Vagina (tissue), 2 donors: ENCODE measurements at regions not wholly inside any gene's neighbourhood (a gene's known extent, or its start where the extent isn't known, plus 50 kb on each side); places are given as distances from the start of the nearest gene placed in this dataset.

Source experiments
- DNase-seq, 2 donors: peaks; one replicate each; pipeline ENCODE4 v3.0.0-alpha.2; 2017; ENCODE audit errors: extremely low spot score in 2 of 2
- H3K27ac ChIP-seq: fragments of 200-600 bp; sonication (generic); one replicate; pipeline ENCODE4 v1.5.1; 2019
- H3K27me3 ChIP-seq: fragments of 200-600 bp; sonication (generic); one replicate; pipeline ENCODE4 v1.5.1; 2019
- H3K36me3 ChIP-seq, 2 donors: fragments of 200-600 bp; sonication (generic); one replicate each; pipeline ENCODE4 v1.5.1; 2017 to 2019
- H3K4me1 ChIP-seq: fragments of 200-600 bp; sonication (generic); one replicate; pipeline ENCODE4 v1.5.1; 2019
- H3K4me3 ChIP-seq, 2 donors: fragments of 200-600 bp; sonication (generic); 1 replicate in 1 of 2; 2 replicates in 1 of 2; pipeline ENCODE4 v1.5.1; 2016 to 2019
- H3K9me3 ChIP-seq: fragments of 200-600 bp; sonication (generic); one replicate; pipeline ENCODE4 v1.5.1; 2019
- POLR2A ChIP-seq, 2 donors: fragments of 450-650 bp; IDR thresholded peaks; one replicate each; pipeline ENCODE4 v1.6.1; 2017; ENCODE audit warnings: antibody characterized with exemption in 2 of 2, mild to moderate bottlenecking in 2 of 2, moderate library complexity in 2 of 2
- POLR2AphosphoS5 ChIP-seq, 2 donors: sonication (generic); formaldehyde crosslinking; IDR thresholded peaks; one replicate each; pipeline ENCODE4 v1.9.0; 2017; ENCODE audit warnings: antibody characterized with exemption in 2 of 2, mild to moderate bottlenecking in 2 of 2, low read depth in 1 of 2; ENCODE audit not compliant: insufficient read depth in 1 of 2
- intact Hi-C: fragments of 100-400 bp; cut with DNase I; formaldehyde crosslinking; loops from one replicate; pipeline ENCODE4 v1.15.1; 2023
- TF ChIP-seq, protein P1 (sequence below), 3 experiments: fragments of 450-650 bp in 2 of 3; fragments of 200-600 bp in 1 of 3; sonication (generic) in 1 of 3; IDR thresholded peaks; one replicate each; pipeline ENCODE4 v1.5.1; 2017 to 2019; ENCODE audit warnings: antibody characterized with exemption in 3 of 3, mild to moderate bottlenecking in 2 of 3, moderate library complexity in 2 of 3

DNA sequence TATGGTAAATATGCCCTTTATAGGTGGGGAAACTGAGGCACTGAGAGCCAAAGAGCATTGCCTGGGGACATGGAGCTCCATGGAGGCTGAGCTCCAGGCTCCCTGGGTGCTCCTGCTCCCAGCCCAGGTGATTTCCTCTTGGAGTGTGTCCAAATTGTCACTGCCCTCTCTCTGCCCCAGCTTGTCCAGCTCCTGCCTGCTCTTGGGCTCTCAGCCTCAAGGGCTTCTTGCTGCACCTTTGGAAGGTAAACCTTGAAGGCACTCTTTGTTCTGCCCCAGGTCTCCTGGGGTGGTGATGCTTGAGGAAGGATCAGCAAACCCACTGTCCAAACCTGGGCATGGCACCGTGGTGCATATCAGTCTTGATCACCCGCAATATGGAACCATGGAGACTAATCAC, 166.1 kb downstream of the RPS24 start:
- intact Hi-C loops: no loop called here
- Histone ChIP-seq H3K27me3 (no peaks in the 10 kb centered on the region), H3K4me1 (no peaks in the 10 kb centered on the region), H3K4me3 (no peak overlapping the region), H3K27ac (no peak overlapping the region), H3K36me3 (no peaks in the 10 kb centered on the region), H3K9me3 (no peaks in the 10 kb centered on the region)
- TF ChIP-seq, protein P1, sequence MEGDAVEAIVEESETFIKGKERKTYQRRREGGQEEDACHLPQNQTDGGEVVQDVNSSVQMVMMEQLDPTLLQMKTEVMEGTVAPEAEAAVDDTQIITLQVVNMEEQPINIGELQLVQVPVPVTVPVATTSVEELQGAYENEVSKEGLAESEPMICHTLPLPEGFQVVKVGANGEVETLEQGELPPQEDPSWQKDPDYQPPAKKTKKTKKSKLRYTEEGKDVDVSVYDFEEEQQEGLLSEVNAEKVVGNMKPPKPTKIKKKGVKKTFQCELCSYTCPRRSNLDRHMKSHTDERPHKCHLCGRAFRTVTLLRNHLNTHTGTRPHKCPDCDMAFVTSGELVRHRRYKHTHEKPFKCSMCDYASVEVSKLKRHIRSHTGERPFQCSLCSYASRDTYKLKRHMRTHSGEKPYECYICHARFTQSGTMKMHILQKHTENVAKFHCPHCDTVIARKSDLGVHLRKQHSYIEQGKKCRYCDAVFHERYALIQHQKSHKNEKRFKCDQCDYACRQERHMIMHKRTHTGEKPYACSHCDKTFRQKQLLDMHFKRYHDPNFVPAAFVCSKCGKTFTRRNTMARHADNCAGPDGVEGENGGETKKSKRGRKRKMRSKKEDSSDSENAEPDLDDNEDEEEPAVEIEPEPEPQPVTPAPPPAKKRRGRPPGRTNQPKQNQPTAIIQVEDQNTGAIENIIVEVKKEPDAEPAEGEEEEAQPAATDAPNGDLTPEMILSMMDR (IDR thresholded peaks at IDR 0.05): no peak
- no peak for TF ChIP-seq POLR2A (IDR thresholded peaks at IDR 0.05)
- no peak for TF ChIP-seq POLR2AphosphoS5 (IDR thresholded peaks at IDR 0.05; ENCODE audit: insufficient read depth in 1 of 2, low read depth in 1 of 2)
- DNase-seq: no peak

DNA sequence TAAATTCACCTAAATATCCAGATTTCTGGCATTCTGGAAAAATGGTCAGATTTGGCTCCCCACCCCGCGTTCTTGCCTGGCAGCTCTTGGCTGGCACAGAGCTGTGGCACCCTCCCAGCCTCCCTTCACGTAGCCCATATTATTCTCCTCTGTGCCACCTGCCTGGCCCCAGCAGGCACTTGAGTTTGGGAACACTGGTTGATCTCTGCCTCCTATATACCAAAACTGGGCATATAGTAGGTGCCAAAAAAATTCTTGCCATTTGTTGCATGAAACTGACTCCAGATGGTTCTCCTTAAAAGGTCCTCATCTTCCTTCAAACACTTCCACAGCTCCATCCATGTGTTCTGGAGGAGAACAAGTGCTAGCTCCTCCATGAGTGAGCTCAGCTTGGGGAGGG, 167.0 kb downstream of the RPS24 start:
- H3K9me3 ChIP-seq: no peaks in the 10 kb centered on the region
- TF ChIP-seq, protein P1 (IDR thresholded peaks at IDR 0.05): no peak
- TF ChIP-seq POLR2AphosphoS5 (IDR thresholded peaks at IDR 0.05; ENCODE audit: insufficient read depth in 1 of 2, low read depth in 1 of 2): no peak
- no peak for TF ChIP-seq POLR2A (IDR thresholded peaks at IDR 0.05)
- intact Hi-C loops: no loop called here
- H3K4me3 ChIP-seq: no peak overlapping the region
- no peak overlapping the region for H3K27ac ChIP-seq
- H3K27me3 ChIP-seq: no peaks in the 10 kb centered on the region
- H3K4me1 ChIP-seq: no peaks in the 10 kb centered on the region
- no peak for DNase-seq
- no peaks in the 10 kb centered on the region for H3K36me3 ChIP-seq

DNA sequence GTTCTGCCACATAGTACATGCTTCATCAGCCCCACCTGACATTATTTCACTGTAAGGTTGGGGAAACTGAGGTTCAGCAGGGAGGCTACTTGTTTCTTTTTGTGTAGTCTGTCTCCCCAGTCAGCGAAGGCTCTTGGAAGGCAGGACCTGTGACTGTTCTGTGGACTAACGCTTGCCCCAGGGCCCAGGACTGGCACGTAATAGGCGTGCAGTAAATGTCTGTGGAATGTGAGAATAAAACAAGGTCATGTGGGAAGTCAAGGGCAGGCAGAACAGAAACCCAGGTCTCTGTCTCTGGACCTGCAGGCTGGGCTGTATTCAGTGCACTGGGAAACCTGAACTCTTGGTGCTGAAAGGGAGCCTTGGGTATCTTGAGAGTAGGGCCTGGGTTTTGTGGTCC, 168.7 kb downstream of the RPS24 start:
- no peaks in the 10 kb centered on the region for H3K9me3 ChIP-seq
- no peak overlapping the region for H3K4me3 ChIP-seq
- TF ChIP-seq, protein P1 (IDR thresholded peaks at IDR 0.05): no peak
- TF ChIP-seq POLR2AphosphoS5 (IDR thresholded peaks at IDR 0.05; ENCODE audit: insufficient read depth in 1 of 2, low read depth in 1 of 2): no peak
- TF ChIP-seq POLR2A (IDR thresholded peaks at IDR 0.05): no peak
- no peaks in the 10 kb centered on the region for H3K27me3 ChIP-seq
- DNase-seq: no peak
- no peaks in the 10 kb centered on the region for H3K36me3 ChIP-seq
- H3K4me1 ChIP-seq: no peaks in the 10 kb centered on the region
- intact Hi-C loops: no loop called here
- H3K27ac ChIP-seq: no peak overlapping the region

DNA sequence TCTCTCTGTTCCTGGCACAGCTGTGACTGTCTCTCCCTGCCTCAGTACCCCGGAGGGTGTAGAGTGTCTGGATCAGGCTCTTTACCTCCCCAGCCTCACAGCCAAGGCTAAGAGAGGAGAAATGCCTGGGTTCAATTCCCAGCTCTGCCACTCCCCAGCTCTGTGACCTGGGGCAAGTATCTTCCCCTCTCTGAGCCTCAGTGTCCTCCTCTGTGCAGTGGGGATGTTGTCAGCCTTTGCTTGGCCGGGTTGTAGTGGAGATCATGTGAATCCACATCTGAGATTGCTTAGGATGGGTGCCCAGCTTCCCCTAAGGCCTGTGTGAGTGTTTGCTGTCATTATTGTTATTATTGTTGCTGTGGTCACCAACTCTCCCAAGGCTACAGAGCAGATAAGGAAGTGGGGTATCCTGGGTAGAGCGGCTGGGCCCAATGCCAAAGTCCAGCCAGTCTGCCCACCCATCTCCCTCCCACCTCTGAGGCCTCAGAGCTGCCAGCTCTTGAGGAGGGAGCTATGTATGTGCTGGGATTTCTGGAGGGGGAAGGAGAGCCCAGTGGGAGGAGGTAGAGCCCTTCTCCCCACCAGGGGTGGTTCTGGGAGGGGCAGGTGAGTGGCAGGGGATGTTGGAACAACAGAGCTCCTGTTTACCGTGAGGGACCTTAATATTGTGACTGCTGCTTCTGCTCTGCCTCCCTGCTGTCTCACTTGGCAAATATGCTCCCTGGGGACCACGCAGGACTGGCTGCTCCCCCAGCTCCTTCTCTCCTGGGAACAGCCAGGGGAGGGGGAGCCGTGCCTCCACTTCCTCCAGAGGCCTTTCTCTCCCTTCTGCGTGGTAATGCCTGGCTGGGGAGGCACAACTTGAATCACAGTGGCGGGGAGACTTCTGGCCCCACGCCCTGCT, 170.5 kb downstream of the RPS24 start:
- no peak overlapping the region for H3K4me3 ChIP-seq
- H3K36me3 ChIP-seq: no peaks in the 10 kb centered on the region
- H3K4me1 ChIP-seq: no peaks in the 10 kb centered on the region
- intact Hi-C loops: no loop called here
- DNase-seq: no peak
- H3K27me3 ChIP-seq: no peaks in the 10 kb centered on the region
- no peak overlapping the region for H3K27ac ChIP-seq
- no peaks in the 10 kb centered on the region for H3K9me3 ChIP-seq
- no peak for TF ChIP-seq POLR2AphosphoS5 (IDR thresholded peaks at IDR 0.05; ENCODE audit: insufficient read depth in 1 of 2, low read depth in 1 of 2)
- TF ChIP-seq, protein P1 (IDR thresholded peaks at IDR 0.05): no peak
- no peak for TF ChIP-seq POLR2A (IDR thresholded peaks at IDR 0.05)

DNA sequence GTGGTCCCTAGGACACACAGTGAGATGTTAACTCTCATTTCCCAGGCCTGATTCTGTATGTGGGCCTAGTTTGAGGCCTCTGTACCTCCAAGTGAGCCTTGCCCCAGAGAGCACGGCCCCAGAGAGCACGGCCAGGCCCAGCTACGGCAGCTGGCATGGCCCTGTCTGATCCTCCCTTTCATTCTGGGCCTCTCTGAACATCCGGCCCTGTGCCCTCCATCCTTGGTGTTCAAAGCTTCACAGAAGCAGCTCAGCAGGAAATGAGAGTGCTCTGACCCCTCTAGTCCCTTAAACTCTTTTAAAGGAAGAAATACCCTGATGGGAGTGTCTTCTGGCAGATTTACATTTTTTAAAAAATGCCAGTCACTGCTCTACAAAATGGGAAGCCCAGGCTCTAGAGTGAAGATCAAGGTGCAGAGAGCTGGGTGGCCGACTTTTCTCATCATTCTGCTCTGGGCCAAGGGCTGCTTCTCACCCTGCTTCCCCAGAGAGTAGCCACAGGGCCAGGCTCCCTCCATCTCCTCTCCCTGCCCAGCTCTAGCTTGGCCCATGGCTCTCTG, 171.9 kb downstream of the RPS24 start:
- no peaks in the 10 kb centered on the region for H3K36me3 ChIP-seq
- DNase-seq: no peak
- no peak overlapping the region for H3K27ac ChIP-seq
- no peaks in the 10 kb centered on the region for H3K4me1 ChIP-seq
- no peaks in the 10 kb centered on the region for H3K27me3 ChIP-seq
- no peaks in the 10 kb centered on the region for H3K9me3 ChIP-seq
- no peak overlapping the region for H3K4me3 ChIP-seq
- intact Hi-C loops: no loop called here
- TF ChIP-seq POLR2AphosphoS5 (IDR thresholded peaks at IDR 0.05; ENCODE audit: insufficient read depth in 1 of 2, low read depth in 1 of 2) (no peak), POLR2A (IDR thresholded peaks at IDR 0.05) (no peak)
- TF ChIP-seq, protein P1 (IDR thresholded peaks at IDR 0.05): no peak
